GM10266 (cell line): ENCODE measurements at regions not wholly inside any gene's neighbourhood (a gene's known extent, or its start where the extent isn't known, plus 50 kb on each side); places are given as distances from the start of the nearest gene placed in this dataset.
"Not testable (repeated sequence)": the region's sequence is repeated elsewhere in the genome, so short reads cannot be mapped to it uniquely, and the experiment has no call there.

Experiments used
- DNase-seq: peaks from one replicate; pipeline ENCODE4 v3.0.0; 2012; ENCODE audit errors: extremely low spot score
- TF ChIP-seq, protein P1 (sequence below): IDR thresholded peaks from 2 replicates; pipeline ENCODE4 v1.5.1; 2012; ENCODE audit warnings: mild to moderate bottlenecking, low read depth; ENCODE audit not compliant: control insufficient read depth, insufficient read depth; ENCODE audit errors: missing control alignments

DNA sequence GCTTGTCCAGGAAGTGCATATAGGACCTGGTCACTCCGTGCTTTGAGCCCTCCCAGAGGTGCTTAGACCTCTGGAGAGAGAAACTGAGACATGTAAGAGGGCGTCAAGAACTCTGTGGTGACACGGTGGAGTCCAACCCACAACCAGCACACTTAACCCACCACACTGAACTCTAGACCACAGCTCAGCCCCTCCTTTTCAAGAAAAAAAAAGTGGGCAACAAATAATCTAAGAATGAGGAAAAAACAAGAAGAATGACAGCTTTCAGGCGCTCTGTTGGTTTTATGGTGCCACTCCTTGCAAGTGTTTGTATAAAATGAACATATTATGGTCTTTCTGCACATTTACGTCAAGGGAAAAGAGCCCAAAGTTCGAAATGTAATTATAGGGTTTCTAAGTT lies 50.2 kb upstream of the SNAPC3 start:
- TF ChIP-seq, protein P1, sequence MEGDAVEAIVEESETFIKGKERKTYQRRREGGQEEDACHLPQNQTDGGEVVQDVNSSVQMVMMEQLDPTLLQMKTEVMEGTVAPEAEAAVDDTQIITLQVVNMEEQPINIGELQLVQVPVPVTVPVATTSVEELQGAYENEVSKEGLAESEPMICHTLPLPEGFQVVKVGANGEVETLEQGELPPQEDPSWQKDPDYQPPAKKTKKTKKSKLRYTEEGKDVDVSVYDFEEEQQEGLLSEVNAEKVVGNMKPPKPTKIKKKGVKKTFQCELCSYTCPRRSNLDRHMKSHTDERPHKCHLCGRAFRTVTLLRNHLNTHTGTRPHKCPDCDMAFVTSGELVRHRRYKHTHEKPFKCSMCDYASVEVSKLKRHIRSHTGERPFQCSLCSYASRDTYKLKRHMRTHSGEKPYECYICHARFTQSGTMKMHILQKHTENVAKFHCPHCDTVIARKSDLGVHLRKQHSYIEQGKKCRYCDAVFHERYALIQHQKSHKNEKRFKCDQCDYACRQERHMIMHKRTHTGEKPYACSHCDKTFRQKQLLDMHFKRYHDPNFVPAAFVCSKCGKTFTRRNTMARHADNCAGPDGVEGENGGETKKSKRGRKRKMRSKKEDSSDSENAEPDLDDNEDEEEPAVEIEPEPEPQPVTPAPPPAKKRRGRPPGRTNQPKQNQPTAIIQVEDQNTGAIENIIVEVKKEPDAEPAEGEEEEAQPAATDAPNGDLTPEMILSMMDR: no peak
- no peak for DNase-seq

DNA sequence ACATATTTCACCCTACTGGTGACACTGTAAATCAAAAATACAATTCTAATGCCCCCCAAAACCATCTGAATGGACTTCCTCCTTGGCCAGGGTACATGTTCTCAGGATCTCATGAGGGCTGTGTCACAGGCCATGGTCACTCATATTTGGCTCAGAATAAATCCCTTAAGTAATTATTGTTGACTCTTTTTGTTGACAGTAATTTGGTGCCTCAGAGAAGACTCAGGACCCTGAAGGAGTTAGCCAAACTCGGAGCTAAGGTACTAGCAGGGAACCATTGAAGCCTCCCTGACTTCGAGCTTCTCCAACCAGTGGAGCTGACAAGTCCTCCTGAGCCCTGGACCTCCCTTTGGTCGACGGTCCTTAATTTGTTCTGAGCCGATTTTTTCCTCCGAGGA lies 51.2 kb upstream of the SNAPC3 start:
- TF ChIP-seq, protein P1: no peak
- no peak for DNase-seq

DNA sequence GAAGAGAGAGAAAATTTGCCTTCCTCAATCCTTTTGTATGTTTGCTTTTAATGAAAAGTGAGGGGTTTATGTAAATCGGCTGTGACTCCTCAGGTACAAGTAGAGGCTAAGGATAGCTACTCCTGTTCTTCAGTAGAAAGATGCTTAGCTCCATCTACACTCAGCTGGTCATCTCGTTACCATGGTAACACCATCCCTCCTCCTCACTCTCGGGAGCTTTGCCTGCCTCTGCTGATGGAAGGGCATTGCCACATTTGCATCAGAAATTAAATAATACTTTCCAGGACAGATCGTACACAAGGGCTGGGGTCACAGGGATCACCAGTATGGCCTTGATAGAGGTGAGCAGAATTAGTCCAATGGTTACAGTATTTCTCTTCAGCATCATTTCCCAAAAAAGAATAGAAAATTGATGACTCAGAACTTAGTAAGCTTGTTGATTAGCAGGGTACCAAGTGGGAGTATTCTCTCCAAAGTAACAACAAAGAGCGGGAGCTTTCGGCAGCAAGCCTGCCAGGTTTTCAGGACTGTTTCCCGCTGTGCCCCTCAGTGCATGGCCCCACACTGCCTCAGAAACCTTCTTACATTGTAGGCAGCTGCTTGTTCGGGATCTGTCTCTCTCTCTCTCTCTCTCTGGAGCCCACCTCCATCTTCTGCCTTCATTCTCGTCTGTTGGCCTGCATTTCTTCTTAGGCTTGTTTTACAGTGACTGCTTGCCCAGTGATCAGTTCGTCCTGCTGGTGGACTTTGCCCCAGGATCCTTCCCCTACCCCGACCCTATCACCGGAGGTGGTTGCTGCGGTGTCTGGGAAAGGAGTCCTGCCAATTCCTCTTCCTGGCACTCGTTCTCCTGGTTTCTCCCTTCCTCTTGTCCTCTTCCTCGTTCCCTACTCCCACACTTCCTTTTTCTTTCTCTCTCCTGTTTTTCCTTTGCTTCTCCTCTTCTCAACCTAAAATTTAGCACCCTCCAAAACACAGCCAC lies 51.9 kb upstream of the SNAPC3 start:
- DNase-seq: no peak
- TF ChIP-seq, protein P1: no peak

DNA sequence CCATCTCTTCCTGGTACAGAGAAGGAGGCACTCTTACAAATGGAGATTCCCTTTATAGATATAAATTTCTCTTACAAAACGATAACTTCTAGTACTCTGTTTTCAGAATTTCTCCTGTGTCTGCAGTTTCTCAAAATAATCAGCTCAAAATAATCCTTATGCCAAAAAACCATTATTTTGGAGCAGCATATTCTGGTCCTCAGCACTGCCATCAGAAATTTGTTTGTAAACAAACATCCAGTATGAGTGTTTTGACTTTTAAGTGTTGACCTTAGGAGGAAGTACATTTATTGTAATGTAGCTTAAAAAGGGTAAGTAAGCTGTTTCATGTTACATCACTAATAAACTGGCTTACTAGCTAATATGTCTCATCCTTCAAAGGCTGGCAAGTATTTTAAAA lies 52.8 kb upstream of the SNAPC3 start:
- TF ChIP-seq, protein P1: no peak
- DNase-seq: no peak

DNA sequence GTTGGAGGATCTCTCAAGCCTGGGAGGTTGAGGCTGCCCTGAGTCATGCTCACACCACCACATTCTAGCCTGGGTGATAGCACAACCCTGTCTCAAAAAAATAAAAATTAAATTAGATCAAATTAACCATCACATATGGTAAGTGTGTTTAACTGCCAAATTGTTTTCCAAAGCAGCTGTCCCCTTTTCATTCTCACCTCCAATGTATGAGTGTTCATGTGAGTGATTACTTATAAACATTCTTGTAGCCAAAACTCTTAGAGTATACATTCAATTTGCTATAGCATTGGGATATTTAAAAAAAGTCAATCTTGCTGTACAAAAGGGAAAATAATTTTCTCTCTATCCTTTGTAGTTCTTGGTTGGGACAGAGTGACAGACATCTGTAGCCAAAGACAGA lies 53.4 kb upstream of the SNAPC3 start:
- TF ChIP-seq, protein P1: no peak
- DNase-seq: no peak

DNA sequence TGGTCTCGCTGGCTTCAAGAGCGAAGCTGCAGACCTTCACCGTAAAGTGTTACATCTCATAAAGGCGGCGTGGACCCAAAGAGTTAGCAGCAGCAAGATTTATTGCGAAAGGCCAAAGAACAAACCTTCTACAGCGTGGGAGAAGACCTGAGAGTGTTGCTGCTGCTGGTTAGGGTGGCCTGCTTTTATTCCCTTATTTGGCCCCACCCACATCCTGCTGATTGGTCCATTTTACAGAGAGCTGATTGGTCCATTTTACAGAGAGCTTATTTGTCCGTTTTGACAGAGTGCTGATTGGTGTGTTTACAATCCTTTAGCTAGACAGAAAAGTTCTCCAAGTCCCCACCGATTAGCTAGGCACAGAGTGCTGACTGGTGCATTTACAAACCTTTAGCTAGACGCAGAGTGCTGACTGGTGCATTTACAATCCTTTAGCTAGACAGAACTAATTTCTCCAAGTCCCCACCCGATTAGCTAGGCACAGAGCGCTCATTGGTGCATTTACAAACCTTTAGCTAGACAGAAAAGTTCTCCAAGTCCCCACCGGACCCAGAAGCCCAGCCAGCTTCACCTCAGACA lies 57.6 kb upstream of the SNAPC3 start:
- DNase-seq: not testable (repeated sequence)

DNA sequence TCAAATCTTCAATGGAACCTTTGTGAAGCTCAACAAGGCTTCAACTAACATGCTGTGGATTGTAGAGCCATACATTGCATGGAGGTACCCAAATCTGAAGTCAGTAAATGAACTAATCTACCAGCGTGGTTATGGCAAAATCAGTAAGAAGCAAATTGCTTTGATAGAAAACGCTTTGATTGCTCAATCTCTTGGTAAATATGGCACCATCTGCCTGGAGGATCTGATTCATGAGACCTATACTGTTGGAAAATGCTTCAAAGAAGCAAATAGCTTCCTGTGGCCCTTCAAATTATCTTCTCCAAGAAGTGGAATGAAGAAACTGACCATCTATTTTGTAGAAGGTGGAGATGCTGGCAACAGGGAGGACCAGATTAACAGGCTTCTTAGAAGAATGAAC lies 54.7 kb upstream of the TTC39B start:
- DNase-seq: no peak
- TF ChIP-seq, protein P1: no peak
